Endothelial cell of umbilical vein (primary cell): ENCODE measurements at regions not wholly inside any gene's neighbourhood (a gene's known extent, or its start where the extent isn't known, plus 50 kb on each side); places are given as distances from the start of the nearest gene placed in this dataset.

Source experiments
- CTCF ChIP-seq, 2 donors: IDR thresholded peaks; 1 replicate in 1 of 2; 2 replicates in 1 of 2; pipeline ENCODE4 v1.5.1; 2011; ENCODE audit warnings: low read length in 2 of 2, mild to moderate bottlenecking in 2 of 2, moderate library complexity in 2 of 2, control low read depth in 1 of 2, inconsistent platforms in 1 of 2, low read depth in 1 of 2; ENCODE audit not compliant: insufficient read depth in 1 of 2; ENCODE audit errors: extremely low read depth in 1 of 2
- EZH2 ChIP-seq: IDR thresholded peaks from 2 replicates; pipeline ENCODE4 v1.6.1; 2012; ENCODE audit warnings: borderline replicate concordance, low read depth, mild to moderate bottlenecking, moderate library complexity, low read length, inconsistent platforms; ENCODE audit not compliant: severe bottlenecking
- MYC ChIP-seq: IDR thresholded peaks from one replicate; pipeline ENCODE4 v1.6.1; 2011; ENCODE audit warnings: mild to moderate bottlenecking, low read depth, low read length
- POLR2A ChIP-seq: IDR thresholded peaks from 2 replicates; pipeline ENCODE4 v1.6.1; 2012; ENCODE audit warnings: low read depth, mild to moderate bottlenecking, control low read depth, low read length
- POLR2AphosphoS5 ChIP-seq: IDR thresholded peaks from 2 replicates; pipeline ENCODE4 v1.6.1; 2012; ENCODE audit warnings: low read depth, mild to moderate bottlenecking, control low read depth, low read length, moderate library complexity; ENCODE audit not compliant: insufficient read depth

- TF ChIP-seq CTCF (IDR thresholded peaks at IDR 0.05; ENCODE audit: extremely low read depth in 1 of 2, insufficient read depth in 1 of 2, low read depth in 1 of 2, low read length in 2 of 2) (no peak), EZH2 (no peak), POLR2A (no peak), POLR2AphosphoS5 (no peak), MYC (no peak)
These were observed 585.3 kb downstream of the PTPRU start for GRCh38 chr1:29821605-29822004.
